ENCODE measurements at regions not wholly inside any gene's neighbourhood (a gene's known extent, or its start where the extent isn't known, plus 50 kb on each side); places are given as distances from the start of the nearest gene placed in this dataset.
A peak's percentile ranks its signal among the peaks of the same experiment; 100 is the strongest.
"Not testable (repeated sequence)": the region's sequence is repeated elsewhere in the genome, so short reads cannot be mapped to it uniquely, and the experiment has no call there.

GRCh38 chr2:155895016-155895415, 437.5 kb downstream of the NR4A2 start:
- no peak for DNase-seq (ENCODE audit: low read depth)
- no peak overlapping the region for H3K4me3 ChIP-seq (ENCODE audit: low read depth, low read length)
- H3K27me3 ChIP-seq (ENCODE audit: control insufficient read depth, insufficient read depth, low read length): no peaks in the 10 kb centered on the region
- H3K36me3 ChIP-seq (ENCODE audit: control insufficient read depth, insufficient read depth, low read length): no peaks in the 10 kb centered on the region
- TF ChIP-seq CTCF (IDR thresholded peaks at IDR 0.05; ENCODE audit: insufficient read depth, low read length, poor library complexity, severe bottlenecking): no peak

- DNase-seq (ENCODE audit: low read depth); H3K36me3 ChIP-seq (ENCODE audit: control insufficient read depth, insufficient read depth, low read length); H3K4me3 ChIP-seq (ENCODE audit: low read depth, low read length); H3K27me3 ChIP-seq (ENCODE audit: control insufficient read depth, insufficient read depth, low read length): not testable (repeated sequence)
Measured at GRCh38 chr2:155880382-155880781, 452.1 kb downstream of the NR4A2 start.

- DNase-seq (ENCODE audit: low read depth): peak; percentile 37
- not testable (repeated sequence) for H3K4me3 ChIP-seq (ENCODE audit: low read depth, low read length); H3K36me3 ChIP-seq (ENCODE audit: control insufficient read depth, insufficient read depth, low read length); H3K27me3 ChIP-seq (ENCODE audit: control insufficient read depth, insufficient read depth, low read length)
Measured at GRCh38 chr2:155879900-155880299, 452.6 kb downstream of the NR4A2 start.

GRCh38 chr2:155872396-155872795, 460.1 kb downstream of the NR4A2 start:
- no peak overlapping the region for H3K4me3 ChIP-seq (ENCODE audit: low read depth, low read length)
- H3K36me3 ChIP-seq (ENCODE audit: control insufficient read depth, insufficient read depth, low read length): no peaks in the 10 kb centered on the region
- DNase-seq (ENCODE audit: low read depth): no peak
- no peaks in the 10 kb centered on the region for H3K27me3 ChIP-seq (ENCODE audit: control insufficient read depth, insufficient read depth, low read length)
- no peak for TF ChIP-seq CTCF (IDR thresholded peaks at IDR 0.05; ENCODE audit: insufficient read depth, low read length, poor library complexity, severe bottlenecking)

- no peak for DNase-seq (ENCODE audit: low read depth)
- no peak overlapping the region for H3K4me3 ChIP-seq (ENCODE audit: low read depth, low read length)
- no peak for TF ChIP-seq CTCF (IDR thresholded peaks at IDR 0.05; ENCODE audit: insufficient read depth, low read length, poor library complexity, severe bottlenecking)
- no peaks in the 10 kb centered on the region for H3K36me3 ChIP-seq (ENCODE audit: control insufficient read depth, insufficient read depth, low read length)
- no peaks in the 10 kb centered on the region for H3K27me3 ChIP-seq (ENCODE audit: control insufficient read depth, insufficient read depth, low read length)
Measured at GRCh38 chr2:155871940-155872339, 460.6 kb downstream of the NR4A2 start.

GRCh38 chr2:155867564-155867963, 465.0 kb downstream of the NR4A2 start:
- Histone ChIP-seq H3K4me3 (ENCODE audit: low read depth, low read length) (no peak overlapping the region), H3K27me3 (ENCODE audit: control insufficient read depth, insufficient read depth, low read length) (no peaks in the 10 kb centered on the region), H3K36me3 (ENCODE audit: control insufficient read depth, insufficient read depth, low read length) (no peaks in the 10 kb centered on the region)
- TF ChIP-seq CTCF (IDR thresholded peaks at IDR 0.05; ENCODE audit: insufficient read depth, low read length, poor library complexity, severe bottlenecking): no peak
- no peak for DNase-seq (ENCODE audit: low read depth)

- Histone ChIP-seq H3K36me3 (ENCODE audit: control insufficient read depth, insufficient read depth, low read length) (no peaks in the 10 kb centered on the region), H3K27me3 (ENCODE audit: control insufficient read depth, insufficient read depth, low read length) (no peaks in the 10 kb centered on the region), H3K4me3 (ENCODE audit: low read depth, low read length) (no peak overlapping the region)
- DNase-seq (ENCODE audit: low read depth): no peak
- TF ChIP-seq CTCF (IDR thresholded peaks at IDR 0.05; ENCODE audit: insufficient read depth, low read length, poor library complexity, severe bottlenecking): no peak
Measured at GRCh38 chr2:155866477-155866876, 466.0 kb downstream of the NR4A2 start.
